AG09309 (cell line): ENCODE measurements at regions not wholly inside any gene's neighbourhood (a gene's known extent, or its start where the extent isn't known, plus 50 kb on each side); places are given as distances from the start of the nearest gene placed in this dataset.

ENCODE experiments used
- DNase-seq: peaks from one replicate; pipeline ENCODE4 v3.0.0-alpha.2; 2010; ENCODE audit warnings: low read depth
- H3K4me3 ChIP-seq: 2 replicates; pipeline ENCODE4 v1.5.1; 2011; ENCODE audit warnings: mild to moderate bottlenecking, low read depth, low read length, moderate library complexity; ENCODE audit not compliant: control insufficient read depth
- TF ChIP-seq, protein P1 (sequence below): IDR thresholded peaks from 2 replicates; pipeline ENCODE4 v1.5.1; 2011; ENCODE audit warnings: mild to moderate bottlenecking, low read depth, low read length, inconsistent platforms; ENCODE audit not compliant: insufficient read depth, control insufficient read depth; ENCODE audit errors: missing control alignments

- TF ChIP-seq, protein P1, sequence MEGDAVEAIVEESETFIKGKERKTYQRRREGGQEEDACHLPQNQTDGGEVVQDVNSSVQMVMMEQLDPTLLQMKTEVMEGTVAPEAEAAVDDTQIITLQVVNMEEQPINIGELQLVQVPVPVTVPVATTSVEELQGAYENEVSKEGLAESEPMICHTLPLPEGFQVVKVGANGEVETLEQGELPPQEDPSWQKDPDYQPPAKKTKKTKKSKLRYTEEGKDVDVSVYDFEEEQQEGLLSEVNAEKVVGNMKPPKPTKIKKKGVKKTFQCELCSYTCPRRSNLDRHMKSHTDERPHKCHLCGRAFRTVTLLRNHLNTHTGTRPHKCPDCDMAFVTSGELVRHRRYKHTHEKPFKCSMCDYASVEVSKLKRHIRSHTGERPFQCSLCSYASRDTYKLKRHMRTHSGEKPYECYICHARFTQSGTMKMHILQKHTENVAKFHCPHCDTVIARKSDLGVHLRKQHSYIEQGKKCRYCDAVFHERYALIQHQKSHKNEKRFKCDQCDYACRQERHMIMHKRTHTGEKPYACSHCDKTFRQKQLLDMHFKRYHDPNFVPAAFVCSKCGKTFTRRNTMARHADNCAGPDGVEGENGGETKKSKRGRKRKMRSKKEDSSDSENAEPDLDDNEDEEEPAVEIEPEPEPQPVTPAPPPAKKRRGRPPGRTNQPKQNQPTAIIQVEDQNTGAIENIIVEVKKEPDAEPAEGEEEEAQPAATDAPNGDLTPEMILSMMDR, result no peak
- DNase-seq, result no peak
- no peak overlapping the region for H3K4me3 ChIP-seq
Measured at GRCh38 chrX:39476604-39477021, 621.1 kb downstream of the BCOR start.

- TF ChIP-seq, protein P1, result no peak
- H3K4me3 ChIP-seq, result no peak overlapping the region
- DNase-seq, result no peak
Measured at GRCh38 chrX:39477031-39477761, 620.6 kb downstream of the BCOR start.

GRCh38 chrX:39477762-39478120 is 620.0 kb downstream of the BCOR start:
- TF ChIP-seq, protein P1, result no peak
- no peak overlapping the region for H3K4me3 ChIP-seq
- no peak for DNase-seq

- TF ChIP-seq, protein P1, result no peak
- H3K4me3 ChIP-seq, result no peak overlapping the region
- no peak for DNase-seq
Measured at GRCh38 chrX:39479856-39480255, 617.9 kb downstream of the BCOR start.

- H3K4me3 ChIP-seq, result no peak overlapping the region
- TF ChIP-seq, protein P1, result no peak
- DNase-seq, result no peak
Measured at GRCh38 chrX:39480963-39481362, 616.8 kb downstream of the BCOR start.

DNA sequence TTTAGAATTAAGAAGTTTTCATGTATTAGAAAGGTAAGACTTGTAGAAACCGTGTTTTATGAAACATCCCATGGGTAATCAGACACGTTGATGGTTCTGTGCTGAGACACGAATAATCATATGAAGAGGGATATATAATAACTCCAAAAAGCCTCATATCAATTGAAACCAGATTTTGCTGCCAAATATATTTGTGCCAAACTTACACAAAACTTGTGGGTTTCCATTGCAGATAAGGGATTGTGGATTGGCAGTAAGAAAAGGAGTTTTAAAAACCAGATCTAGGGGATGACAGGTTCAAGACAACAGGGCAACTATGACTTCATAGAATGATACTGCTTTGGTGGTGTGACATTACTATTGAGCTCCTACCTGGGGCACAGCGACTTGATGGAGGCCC is 616.1 kb downstream of the BCOR start:
- TF ChIP-seq, protein P1, result no peak
- no peak overlapping the region for H3K4me3 ChIP-seq
- DNase-seq, result no peak
